HUDEP-2 (cell line): ENCODE measurements at regions not wholly inside any gene's neighbourhood (a gene's known extent, or its start where the extent isn't known, plus 50 kb on each side); places are given as distances from the start of the nearest gene placed in this dataset.

Experiments used
- DNase-seq, 76 experiments: peaks; one replicate each; lab custom pipeline; 2025; ENCODE audit not compliant: unreplicated experiment in 76 of 76; lab: John Stamatoyannopoulos, UW

- DNase-seq, result no peak
Observed at GRCh38 chr7:155988416-155988815, 176.2 kb upstream of the SHH start.

- no peak for DNase-seq
Observed at GRCh38 chr7:155987681-155988235, 175.5 kb upstream of the SHH start.

- no peak for DNase-seq
Observed at GRCh38 chr7:155986497-155987160, 174.4 kb upstream of the SHH start.

GRCh38 chr7:155985518-155986250 is 173.4 kb upstream of the SHH start:
- DNase-seq, result no peak

- DNase-seq, result no peak
Observed at GRCh38 chr7:155984609-155985405, 172.5 kb upstream of the SHH start.

GRCh38 chr7:155984028-155984580 is 171.8 kb upstream of the SHH start:
- no peak for DNase-seq

- DNase-seq, result no peak
Observed at GRCh38 chr7:155983176-155983815, 171.0 kb upstream of the SHH start.

GRCh38 chr7:155981703-155982102 is 169.4 kb upstream of the SHH start:
- no peak for DNase-seq

- no peak for DNase-seq
Observed at GRCh38 chr7:155980841-155981240, 168.6 kb upstream of the SHH start.

GRCh38 chr7:155979994-155980393 is 167.7 kb upstream of the SHH start:
- no peak for DNase-seq

GRCh38 chr7:155979566-155979965 is 167.3 kb upstream of the SHH start:
- no peak for DNase-seq

GRCh38 chr7:155975490-155975889 is 163.2 kb upstream of the SHH start:
- no peak for DNase-seq

GRCh38 chr7:155974186-155974897 is 162.1 kb upstream of the SHH start:
- no peak for DNase-seq

GRCh38 chr7:155973451-155973997 is 161.3 kb upstream of the SHH start:
- no peak for DNase-seq

GRCh38 chr7:155972651-155973390 is 160.6 kb upstream of the SHH start:
- no peak for DNase-seq

GRCh38 chr7:155972247-155972646 is 160.0 kb upstream of the SHH start:
- DNase-seq, result no peak

- DNase-seq, result no peak
Observed at GRCh38 chr7:155971180-155971770, 159.0 kb upstream of the SHH start.

GRCh38 chr7:155969192-155969929 is 157.1 kb upstream of the SHH start:
- DNase-seq, result no peak
